ENCODE measurements at regions not wholly inside any gene's neighbourhood (a gene's known extent, or its start where the extent isn't known, plus 50 kb on each side); places are given as distances from the start of the nearest gene placed in this dataset.

DNA sequence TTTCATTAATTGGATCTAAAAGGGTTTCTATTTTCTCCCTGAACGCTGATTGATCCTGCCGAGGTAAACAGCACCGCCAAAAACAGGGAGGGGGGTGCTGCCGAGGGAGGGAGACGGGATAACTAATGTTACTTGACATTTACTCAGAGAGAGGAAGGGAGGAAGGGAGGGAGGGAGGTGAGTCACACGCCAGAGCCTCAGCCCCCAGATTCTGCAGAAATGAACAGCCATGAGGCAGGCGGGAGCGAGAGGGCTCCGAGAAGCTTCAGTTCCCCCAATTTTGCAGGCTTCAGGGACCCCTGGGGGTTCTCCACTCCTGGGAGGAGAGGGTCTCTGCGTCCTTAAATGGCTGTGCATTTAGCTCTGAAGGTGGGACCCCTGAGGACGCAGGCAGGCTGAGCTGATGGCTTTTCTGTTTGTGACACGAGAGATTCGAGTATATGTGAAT is 59.1 kb upstream of the IER5L start:
- 21% methylated on average over 13 of the region's 13 CpGs for WGBS
- Histone ChIP-seq H3K27me3 (no peaks in the 10 kb centered on the region), H3K36me3 (no peaks in the 10 kb centered on the region), H3K27ac (replicated peaks in 1 of 4) (no peak overlapping the region), H3K4me1 (peaks cover 5 to 14% (median 11%) of the 10 kb centered on the region in 4 donors), H3K4me3 (no peak overlapping the region), H3K9me3 (peaks cover 0 to 6% (median 0%) of the 10 kb centered on the region in 4 donors)
- no peak for DNase-seq (ENCODE audit: extremely low spot score)
- TF ChIP-seq POLR2A (IDR thresholded peaks at IDR 0.05; ENCODE audit: low read depth) (no peak), POLR2AphosphoS5 (IDR thresholded peaks at IDR 0.05) (no peak), EP300 (IDR thresholded peaks at IDR 0.05) (no peak)
- TF ChIP-seq, protein P1, sequence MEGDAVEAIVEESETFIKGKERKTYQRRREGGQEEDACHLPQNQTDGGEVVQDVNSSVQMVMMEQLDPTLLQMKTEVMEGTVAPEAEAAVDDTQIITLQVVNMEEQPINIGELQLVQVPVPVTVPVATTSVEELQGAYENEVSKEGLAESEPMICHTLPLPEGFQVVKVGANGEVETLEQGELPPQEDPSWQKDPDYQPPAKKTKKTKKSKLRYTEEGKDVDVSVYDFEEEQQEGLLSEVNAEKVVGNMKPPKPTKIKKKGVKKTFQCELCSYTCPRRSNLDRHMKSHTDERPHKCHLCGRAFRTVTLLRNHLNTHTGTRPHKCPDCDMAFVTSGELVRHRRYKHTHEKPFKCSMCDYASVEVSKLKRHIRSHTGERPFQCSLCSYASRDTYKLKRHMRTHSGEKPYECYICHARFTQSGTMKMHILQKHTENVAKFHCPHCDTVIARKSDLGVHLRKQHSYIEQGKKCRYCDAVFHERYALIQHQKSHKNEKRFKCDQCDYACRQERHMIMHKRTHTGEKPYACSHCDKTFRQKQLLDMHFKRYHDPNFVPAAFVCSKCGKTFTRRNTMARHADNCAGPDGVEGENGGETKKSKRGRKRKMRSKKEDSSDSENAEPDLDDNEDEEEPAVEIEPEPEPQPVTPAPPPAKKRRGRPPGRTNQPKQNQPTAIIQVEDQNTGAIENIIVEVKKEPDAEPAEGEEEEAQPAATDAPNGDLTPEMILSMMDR (IDR thresholded peaks at IDR 0.05) = no peak
- intact Hi-C loops (cut with DNase I) = no loop called here

DNA sequence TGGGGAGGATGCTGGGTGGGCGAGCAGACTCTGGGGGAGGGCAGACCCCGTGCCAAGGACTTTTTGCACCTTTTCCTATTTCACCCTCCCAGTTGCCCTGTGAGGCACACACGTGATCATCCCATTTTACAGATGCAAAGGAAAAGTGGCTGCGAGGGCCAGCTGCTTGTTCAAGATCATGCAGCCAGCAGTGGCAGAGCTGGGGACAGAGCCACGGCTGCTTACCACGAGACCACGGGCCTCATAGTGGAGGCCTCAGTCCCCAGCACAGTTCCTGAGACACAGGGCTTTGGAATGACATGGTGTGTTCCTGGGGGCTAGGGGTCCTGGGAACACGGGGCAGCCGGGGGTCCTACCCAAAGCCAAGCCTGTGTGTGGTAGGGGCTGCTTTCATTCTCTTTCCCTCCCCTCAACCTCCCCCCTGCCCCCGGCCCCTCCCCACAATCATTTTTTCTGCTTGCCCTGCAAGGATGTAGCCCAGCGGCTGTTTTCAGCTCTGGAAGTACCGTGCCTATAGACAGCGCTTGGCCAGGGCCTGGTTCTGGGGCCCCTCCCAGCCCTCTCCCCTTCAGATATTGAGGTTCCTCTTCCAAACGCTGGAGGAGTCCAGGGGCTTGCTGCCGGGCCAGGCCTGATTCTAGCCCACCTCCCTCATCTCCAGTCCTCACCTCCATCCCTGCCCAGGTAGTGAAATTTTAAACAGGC is 58.5 kb upstream of the IER5L start:
- Histone ChIP-seq H3K27ac (replicated peaks in 1 of 4) (no peak overlapping the region), H3K36me3 (no peaks in the 10 kb centered on the region), H3K27me3 (no peaks in the 10 kb centered on the region)

DNA sequence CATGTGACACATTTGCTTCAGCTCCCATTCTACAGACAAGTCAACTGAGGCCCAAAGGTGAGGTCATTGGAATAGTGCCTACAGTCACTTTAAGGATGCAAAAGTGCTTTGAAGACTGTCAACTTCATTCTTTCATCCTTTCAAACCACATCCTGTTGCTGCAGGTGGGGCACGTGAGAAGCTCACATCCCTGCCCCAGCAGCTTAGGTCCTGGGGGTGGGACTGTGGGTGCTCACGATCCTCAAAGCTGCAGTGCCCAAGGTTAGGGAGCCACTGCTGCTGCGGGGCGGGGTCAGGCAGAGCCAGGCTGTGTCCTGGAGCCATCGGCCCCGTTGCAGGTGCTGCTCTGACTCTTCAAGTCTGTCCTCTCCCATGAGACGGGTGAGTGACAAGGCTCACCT is 57.9 kb upstream of the IER5L start:
- Histone ChIP-seq H3K27me3 (no peaks in the 10 kb centered on the region), H3K4me3 (no peak overlapping the region), H3K27ac (replicated peaks in 1 of 4) (no peak overlapping the region), H3K9me3 (peaks cover 0 to 6% (median 0%) of the 10 kb centered on the region in 4 donors), H3K4me1 (peaks cover 5 to 14% (median 11%) of the 10 kb centered on the region in 4 donors), H3K36me3 (no peaks in the 10 kb centered on the region)
- no peak for TF ChIP-seq POLR2A (IDR thresholded peaks at IDR 0.05; ENCODE audit: low read depth)
- no peak for TF ChIP-seq POLR2AphosphoS5 (IDR thresholded peaks at IDR 0.05)
- TF ChIP-seq, protein P1 (IDR thresholded peaks at IDR 0.05) = no peak
- no peak for TF ChIP-seq EP300 (IDR thresholded peaks at IDR 0.05)
- DNase-seq (ENCODE audit: extremely low spot score) = no peak
- intact Hi-C loops (cut with DNase I) = no loop called here
- WGBS = 63% methylated on average over 3 of the region's 7 CpGs

More for the DNA sequence above, 58.5 kb upstream of the IER5L start:
- WGBS = 74% methylated on average over 15 of the region's 15 CpGs
- intact Hi-C loops (cut with DNase I) = no loop called here
- no peak for DNase-seq (ENCODE audit: extremely low spot score)
- TF ChIP-seq EP300 (IDR thresholded peaks at IDR 0.05) (no peak), POLR2AphosphoS5 (IDR thresholded peaks at IDR 0.05) (no peak), POLR2A (IDR thresholded peaks at IDR 0.05; ENCODE audit: low read depth) (no peak)
- TF ChIP-seq, protein P1 (IDR thresholded peaks at IDR 0.05) = no peak
- no peak overlapping the region for H3K4me3 ChIP-seq
- H3K4me1 ChIP-seq = peaks cover 5 to 14% (median 11%) of the 10 kb centered on the region in 4 donors
- peaks cover 0 to 6% (median 0%) of the 10 kb centered on the region in 4 donors for H3K9me3 ChIP-seq

DNA sequence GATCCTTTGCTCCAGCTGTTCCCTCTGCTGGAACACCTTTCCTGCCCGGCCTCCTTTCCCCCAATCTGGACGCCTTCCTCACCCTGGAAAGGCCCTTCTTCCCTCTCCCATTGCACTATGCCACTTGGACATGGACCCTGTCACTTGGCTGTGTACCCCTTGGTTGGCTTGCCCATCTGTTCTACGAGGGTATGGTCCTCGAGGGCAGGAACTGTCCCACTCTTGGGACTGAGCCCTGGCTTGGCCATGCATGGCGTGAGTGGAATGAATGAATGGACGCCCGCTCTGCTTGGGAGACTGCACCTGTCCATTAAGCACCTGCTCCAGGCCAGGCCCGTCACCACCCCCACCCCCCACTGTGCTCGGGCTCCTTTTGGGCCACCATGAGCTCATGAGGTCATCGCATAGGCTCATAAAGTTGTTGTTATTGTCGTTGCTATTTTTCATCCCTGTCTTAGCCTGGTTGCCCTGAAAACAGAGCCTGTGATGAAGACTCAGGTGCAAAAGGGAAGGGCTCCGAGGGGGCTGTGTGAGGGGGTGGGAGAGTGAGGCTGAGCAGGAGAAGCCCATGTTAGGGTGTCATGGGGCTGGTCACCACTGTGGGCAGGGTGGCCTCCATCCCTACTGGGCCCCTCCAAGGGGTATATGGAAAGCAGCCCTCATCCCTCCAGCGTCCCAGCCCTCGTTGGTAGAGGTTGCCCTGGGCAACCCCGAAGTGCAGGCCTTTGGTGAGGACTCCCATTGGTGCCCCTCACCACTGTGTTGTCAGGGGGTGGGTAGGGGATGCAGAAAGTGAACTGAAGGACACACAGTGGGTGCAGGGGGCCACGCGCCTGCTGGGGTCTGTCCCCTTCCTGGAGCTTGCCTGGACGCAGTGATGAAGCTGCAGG is 57.2 kb upstream of the IER5L start:
- H3K4me1 ChIP-seq = peaks cover 5 to 14% (median 11%) of the 10 kb centered on the region in 4 donors
- DNase-seq (ENCODE audit: extremely low spot score) = no peak
- 95% methylated on average over 17 of the region's 18 CpGs for WGBS
- no peaks in the 10 kb centered on the region for H3K36me3 ChIP-seq
- H3K27me3 ChIP-seq = no peaks in the 10 kb centered on the region
- peaks cover 0 to 6% (median 0%) of the 10 kb centered on the region in 4 donors for H3K9me3 ChIP-seq
- H3K4me3 ChIP-seq = no peak overlapping the region
- intact Hi-C loops (cut with DNase I) = no loop called here
- H3K27ac ChIP-seq (replicated peaks in 1 of 4) = no peak overlapping the region
- TF ChIP-seq POLR2AphosphoS5 (IDR thresholded peaks at IDR 0.05) = no peak
- TF ChIP-seq POLR2A (IDR thresholded peaks at IDR 0.05; ENCODE audit: low read depth) = no peak
- TF ChIP-seq, protein P1 (IDR thresholded peaks at IDR 0.05) = no peak
- TF ChIP-seq EP300 (IDR thresholded peaks at IDR 0.05) = no peak

All from esophagus muscularis mucosa (tissue), 4 donors.